Testis (tissue), 2 donors: ENCODE measurements at regions not wholly inside any gene's neighbourhood (a gene's known extent, or its start where the extent isn't known, plus 50 kb on each side); places are given as distances from the start of the nearest gene placed in this dataset.

Experiments used
- DNase-seq: peaks from one replicate; pipeline ENCODE4 v3.0.0-alpha.2; 2019
- H3K27ac ChIP-seq, 2 donors: fragments of 200-600 bp; sonication (generic); one replicate each; pipeline ENCODE4 v1.5.1; 2019
- H3K27me3 ChIP-seq: fragments of 200-600 bp; sonication (generic); one replicate; pipeline ENCODE4 v1.5.1; 2019
- H3K36me3 ChIP-seq: fragments of 200-600 bp; sonication (generic); one replicate; pipeline ENCODE4 v1.5.1; 2017; ENCODE audit warnings: low read depth; ENCODE audit errors: missing control alignments
- H3K4me1 ChIP-seq: fragments of 200-600 bp; sonication (generic); one replicate; pipeline ENCODE4 v1.5.1; 2019
- H3K4me3 ChIP-seq, 2 donors: fragments of 200-600 bp; sonication (generic); one replicate each; pipeline ENCODE4 v1.5.1; 2017 to 2019
- H3K9me3 ChIP-seq: fragments of 200-600 bp; sonication (generic); one replicate; pipeline ENCODE4 v1.5.1; 2017
- CTCF ChIP-seq, 3 experiments: fragments of 450-650 bp in 2 of 3; fragments of 200-600 bp in 1 of 3; sonication (generic) in 1 of 3; IDR thresholded peaks; one replicate each; pipeline ENCODE4 v1.5.1; 2016 to 2019; ENCODE audit warnings: antibody characterized with exemption in 3 of 3, mild to moderate bottlenecking in 2 of 3, moderate library complexity in 1 of 3
- POLR2A ChIP-seq: fragments of 450-650 bp; IDR thresholded peaks from one replicate; pipeline ENCODE4 v1.6.1; 2017; ENCODE audit warnings: antibody characterized with exemption, mild to moderate bottlenecking, moderate library complexity
- WGBS, 2 donors: methylation state at CpG; one replicate each; pipeline ENCODE4 v1.1.5; 2018; 5-methylcytosine and 5-hydroxymethylcytosine counted together
- intact Hi-C: fragments of 100-400 bp; cut with DNase I; formaldehyde crosslinking; loops from one replicate; pipeline ENCODE4 v1.15.1; 2023; ENCODE audit warnings: low total_unique reads

- TF ChIP-seq POLR2A, result no peak
- TF ChIP-seq CTCF (IDR thresholded peaks at IDR 0.05), result no peak
- intact Hi-C loops, result no loop called here
- Histone ChIP-seq H3K4me1 (no peaks in the 10 kb centered on the region), H3K4me3 (no peak overlapping the region), H3K9me3 (no peaks in the 10 kb centered on the region), H3K27ac (no peak overlapping the region), H3K36me3 (no peaks in the 10 kb centered on the region), H3K27me3 (no peaks in the 10 kb centered on the region)
- no peak for DNase-seq
- WGBS, 2 donors, result 75 to 86% methylated on average over 1 of the region's 1 CpG
Measured at GRCh38 chr1:218809625-218810024, 364.1 kb upstream of the LYPLAL1 start.

- no peaks in the 10 kb centered on the region for H3K36me3 ChIP-seq
- TF ChIP-seq POLR2A (no peak), CTCF (IDR thresholded peaks at IDR 0.05) (no peak)
- H3K4me1 ChIP-seq, result no peaks in the 10 kb centered on the region
- no peak for DNase-seq
- H3K27ac ChIP-seq, result no peak overlapping the region
- H3K27me3 ChIP-seq, result no peaks in the 10 kb centered on the region
- intact Hi-C loops, result no loop called here
- no peak overlapping the region for H3K4me3 ChIP-seq
- 82 to 92% methylated on average over 3 of the region's 3 CpGs for WGBS, 2 donors
- H3K9me3 ChIP-seq, result no peaks in the 10 kb centered on the region
Measured at GRCh38 chr1:218810306-218810705, 363.4 kb upstream of the LYPLAL1 start.

- Histone ChIP-seq H3K27ac (no peak overlapping the region), H3K4me3 (no peak overlapping the region), H3K9me3 (no peaks in the 10 kb centered on the region), H3K27me3 (no peaks in the 10 kb centered on the region), H3K4me1 (no peaks in the 10 kb centered on the region), H3K36me3 (no peaks in the 10 kb centered on the region)
- no peak for DNase-seq
- WGBS, 2 donors, result 35 to 48% methylated on average over 1 of the region's 1 CpG
- intact Hi-C loops, result no loop called here
- no peak for TF ChIP-seq POLR2A
Measured at GRCh38 chr1:218811497-218811896, 362.2 kb upstream of the LYPLAL1 start.

GRCh38 chr1:218812360-218812759, 361.3 kb upstream of the LYPLAL1 start:
- Histone ChIP-seq H3K4me1 (peaks cover 4% of the 10 kb centered on the region), H3K4me3 (no peak overlapping the region), H3K27ac (no peak overlapping the region), H3K36me3 (no peaks in the 10 kb centered on the region), H3K27me3 (no peaks in the 10 kb centered on the region), H3K9me3 (no peaks in the 10 kb centered on the region)
- no peak for DNase-seq
- 93% methylated on average over 6 of the region's 6 CpGs for WGBS, 2 donors
- intact Hi-C loops, result no loop called here
- TF ChIP-seq CTCF (IDR thresholded peaks at IDR 0.05) (no peak), POLR2A (no peak)

GRCh38 chr1:218813237-218813636, 360.4 kb upstream of the LYPLAL1 start:
- WGBS, 2 donors, result 74 to 88% methylated on average over 1 of the region's 1 CpG
- TF ChIP-seq CTCF (IDR thresholded peaks at IDR 0.05) (no peak), POLR2A (no peak)
- no peak for DNase-seq
- H3K27me3 ChIP-seq, result no peaks in the 10 kb centered on the region
- H3K4me3 ChIP-seq, result no peak overlapping the region
- peaks cover 8% of the 10 kb centered on the region for H3K4me1 ChIP-seq
- no peaks in the 10 kb centered on the region for H3K36me3 ChIP-seq
- intact Hi-C loops, result no loop called here
- no peaks in the 10 kb centered on the region for H3K9me3 ChIP-seq
- H3K27ac ChIP-seq, result no peak overlapping the region
